ENCODE measurements at regions not wholly inside any gene's neighbourhood (a gene's known extent, or its start where the extent isn't known, plus 50 kb on each side); places are given as distances from the start of the nearest gene placed in this dataset.

DNA sequence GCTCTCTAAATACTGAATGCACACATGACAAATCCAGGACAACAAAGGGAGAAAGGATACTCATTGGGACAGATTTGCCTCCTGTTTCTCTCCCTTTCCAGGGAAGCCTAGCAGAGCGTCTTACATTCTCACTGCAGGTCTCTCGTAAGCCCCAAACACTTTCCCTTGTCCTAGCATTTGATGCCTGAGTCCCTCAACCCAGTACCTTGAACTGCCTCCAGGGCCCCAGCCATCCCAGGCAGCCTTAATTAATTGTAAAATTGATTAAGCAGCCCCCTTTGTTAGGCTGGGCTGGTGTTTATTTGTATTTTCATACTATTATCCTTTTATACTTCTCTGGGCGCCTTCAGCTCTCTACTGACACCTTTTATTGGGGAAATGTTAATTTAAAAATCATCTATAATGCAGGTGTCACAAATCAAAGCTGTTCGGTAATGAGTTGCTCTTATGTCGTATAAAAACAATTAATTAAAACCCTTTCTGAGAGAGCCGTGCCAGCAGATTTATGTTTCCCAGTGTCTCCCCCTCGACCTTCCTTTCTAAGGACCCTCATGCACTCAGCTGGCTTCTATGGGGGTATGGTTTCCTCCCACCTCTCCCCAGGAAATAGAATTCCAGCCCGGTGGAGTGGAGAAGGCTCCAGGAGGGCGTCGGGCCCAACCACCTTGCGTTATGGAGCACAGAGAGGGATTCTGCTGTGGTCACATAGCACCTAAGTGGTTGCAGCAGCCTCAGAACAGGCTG lies 243.8 kb downstream of the RPS24 start:
- ATAC-seq = no peak

DNA sequence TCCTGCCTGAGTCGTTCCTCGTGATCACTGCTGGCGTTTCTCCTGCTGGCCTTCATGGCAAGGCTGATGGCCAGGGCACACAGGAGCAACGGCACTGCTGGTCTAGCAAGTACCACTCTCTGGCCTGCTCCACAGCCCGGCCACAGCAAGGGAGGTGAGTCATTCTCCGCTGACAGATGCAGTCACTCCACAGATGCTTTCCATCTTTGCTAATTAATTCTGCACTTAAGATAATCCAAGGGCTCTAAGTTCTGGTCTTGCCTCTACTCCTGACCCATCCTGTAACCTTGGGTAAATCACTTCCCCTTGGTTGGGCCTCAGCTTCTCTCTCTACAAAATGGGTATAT lies 244.4 kb downstream of the RPS24 start:
- intact Hi-C loops (cut with DNase I) = loop anchor here (5.0 kb wide), 1 partner anchor 61 kb away; no protein-coding TSS in a partner anchor
- ATAC-seq (peak; percentile 93), DNase-seq (ENCODE audit: missing footprints) (no peak)

More for the DNA sequence above, 243.8 kb downstream of the RPS24 start:
- DNase-seq (ENCODE audit: missing footprints) = no peak
- intact Hi-C loops (cut with DNase I) = loop anchor here (5.0 kb wide), 1 partner anchor 60 kb away; no protein-coding TSS in a partner anchor

DNA sequence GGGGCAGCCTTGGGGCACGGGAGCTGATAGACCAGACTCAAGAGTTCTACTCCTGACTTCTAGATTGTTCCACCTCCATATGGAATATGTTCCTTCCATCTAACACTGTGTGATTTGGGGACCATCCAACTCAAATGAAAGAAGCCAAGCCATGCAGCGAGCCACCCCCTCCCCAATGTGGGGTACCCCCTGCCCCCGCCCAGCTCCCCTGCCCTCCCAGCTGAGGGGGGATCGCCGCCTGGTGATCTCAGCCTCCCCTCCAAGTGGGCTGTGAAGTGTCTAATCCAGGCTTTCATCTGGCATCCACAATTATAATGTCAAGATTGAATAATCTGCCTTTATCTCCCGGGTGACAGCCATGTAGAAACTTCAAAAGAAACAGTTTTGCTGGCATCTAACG lies 246.1 kb downstream of the RPS24 start:
- ATAC-seq = no peak
- intact Hi-C loops (cut with DNase I) = loop anchor here (5.0 kb wide), 1 partner anchor 62 kb away; no protein-coding TSS in a partner anchor
- no peak for DNase-seq (ENCODE audit: missing footprints)

DNA sequence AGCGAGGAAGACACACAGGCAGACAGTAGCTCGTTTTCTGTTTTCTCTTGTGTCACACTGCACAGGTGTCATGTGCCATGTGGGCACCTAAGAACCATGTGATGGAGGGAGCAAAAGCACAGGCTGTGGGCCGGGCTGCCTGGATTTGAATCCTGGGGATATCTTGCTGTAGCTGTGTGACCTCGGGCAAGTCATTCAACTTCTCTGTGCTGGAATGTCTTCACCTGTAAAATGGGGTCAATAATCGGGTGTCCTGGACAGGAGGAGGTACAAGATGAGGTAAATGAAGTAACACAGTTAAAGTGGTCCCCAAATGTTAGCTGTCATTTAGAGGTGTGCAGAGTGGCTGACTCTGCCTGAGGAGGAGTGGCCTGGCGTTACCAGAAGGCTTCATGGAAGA lies 246.9 kb downstream of the RPS24 start:
- no peak for DNase-seq (ENCODE audit: missing footprints)
- ATAC-seq = no peak
- intact Hi-C loops (cut with DNase I) = no loop called here

DNA sequence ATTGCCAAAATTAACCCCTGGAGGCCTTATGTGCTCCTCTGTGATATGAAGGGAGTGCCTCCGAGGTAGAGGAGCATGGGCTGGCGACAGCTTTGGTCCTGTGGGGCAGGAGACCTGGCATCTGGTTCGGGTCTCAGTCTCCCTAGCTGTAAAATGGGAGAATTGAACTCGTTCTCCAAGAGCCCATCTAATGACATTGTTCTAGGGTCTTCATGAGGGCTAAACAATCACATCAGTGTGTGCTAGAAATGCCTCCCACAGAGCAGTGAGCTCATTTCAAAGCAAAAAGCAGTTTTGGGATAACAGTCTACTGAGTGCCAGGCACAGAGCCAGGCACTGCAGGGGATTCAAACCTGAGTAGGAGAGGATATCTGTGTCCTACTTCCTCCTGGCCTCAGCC lies 248.0 kb downstream of the RPS24 start:
- DNase-seq (ENCODE audit: missing footprints) (no peak), ATAC-seq (no peak)
- intact Hi-C loops (cut with DNase I) = no loop called here

DNA sequence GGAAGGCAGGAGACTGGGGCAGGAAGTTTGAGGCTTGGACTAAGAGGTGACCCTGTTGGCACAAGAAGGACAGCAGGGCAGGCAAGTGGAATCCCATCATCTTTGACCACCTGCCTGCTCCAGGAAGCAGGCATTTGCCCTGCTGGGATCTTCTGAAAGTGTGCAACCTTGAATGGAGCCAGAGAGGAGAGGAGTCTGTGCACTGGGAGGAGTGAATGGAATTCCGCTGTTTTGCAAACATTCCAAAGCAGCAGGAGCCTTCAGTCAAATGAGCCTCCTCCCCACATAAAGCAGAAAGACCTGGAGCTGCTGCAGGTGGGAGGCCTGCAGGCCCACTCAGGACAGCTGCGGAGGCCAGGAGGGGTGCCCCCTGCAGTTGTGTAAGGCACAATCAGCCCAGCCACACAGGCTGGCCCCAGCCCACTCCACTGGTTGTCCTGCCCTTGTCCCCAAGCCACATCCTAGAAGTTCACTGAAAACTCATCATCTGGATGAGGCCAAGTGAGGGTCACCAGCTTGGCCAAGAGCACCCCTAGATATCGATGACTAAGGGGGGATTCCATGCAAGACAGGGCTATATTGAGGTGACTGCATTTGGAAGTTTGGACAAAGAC lies 249.5 kb downstream of the RPS24 start:
- intact Hi-C loops (cut with DNase I) = no loop called here
- DNase-seq (ENCODE audit: missing footprints) (no peak), ATAC-seq (no peak)

DNA sequence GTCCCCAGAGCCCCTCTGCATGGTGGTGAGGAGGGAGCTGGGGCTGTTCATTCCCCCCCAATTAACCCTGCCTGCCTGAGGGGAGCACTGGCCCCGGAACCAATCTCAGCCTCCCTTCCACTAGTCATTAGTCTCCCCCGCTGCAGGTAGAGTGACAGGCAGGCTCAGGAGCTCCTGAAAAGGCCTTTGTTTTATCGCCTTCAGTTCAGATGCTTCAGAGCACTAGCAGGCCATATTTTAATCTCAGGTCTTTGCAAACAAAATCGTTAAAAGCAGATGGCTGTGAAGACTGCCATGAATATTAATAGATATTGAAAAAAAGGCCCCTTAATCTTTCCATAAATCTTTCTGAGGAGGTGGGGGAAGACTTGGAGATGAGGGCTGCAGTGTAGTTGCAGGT lies 250.7 kb downstream of the RPS24 start:
- intact Hi-C loops (cut with DNase I) = no loop called here
- DNase-seq (ENCODE audit: missing footprints) = no peak
- ATAC-seq = no peak

DNA sequence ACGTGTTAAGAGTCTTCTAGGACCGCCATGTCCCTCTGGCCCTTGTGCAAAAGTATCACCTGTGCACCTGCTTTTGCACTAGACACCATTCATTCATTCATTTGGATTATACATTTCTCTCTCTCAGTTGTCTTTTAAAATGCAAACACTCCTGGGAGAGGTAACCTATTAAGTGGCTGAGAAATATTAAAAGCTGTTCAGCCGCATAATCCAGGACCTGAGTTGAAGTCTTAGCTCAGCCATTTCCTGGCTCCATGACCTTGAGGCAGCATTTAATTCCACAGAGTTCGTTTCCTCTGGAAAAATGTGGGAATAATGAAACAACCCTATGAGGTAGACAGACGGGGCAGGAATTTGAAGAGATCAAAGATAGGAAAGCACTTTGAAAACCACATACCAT lies 251.6 kb downstream of the RPS24 start:
- intact Hi-C loops (cut with DNase I) = no loop called here
- no peak for DNase-seq (ENCODE audit: missing footprints)
- ATAC-seq = no peak

DNA sequence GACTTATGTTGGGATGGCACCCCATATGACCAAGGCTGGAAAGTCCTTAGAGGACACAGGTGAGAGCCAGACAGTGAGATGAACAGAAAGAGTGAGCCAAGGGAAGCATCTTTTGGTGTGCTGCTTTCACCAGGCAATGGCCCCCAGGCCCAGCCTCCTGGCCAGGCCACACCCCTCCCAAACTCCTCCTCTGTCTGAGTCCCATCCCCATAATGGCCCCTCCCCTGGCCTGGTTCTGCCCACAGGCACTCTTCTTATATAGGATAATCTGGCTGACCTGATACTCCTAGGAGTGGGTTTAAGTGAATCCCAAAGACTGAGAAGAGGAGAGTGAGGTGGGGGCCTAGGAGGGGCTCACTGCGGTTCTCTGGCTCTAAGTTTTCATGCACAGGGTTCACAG lies 252.5 kb downstream of the RPS24 start:
- ATAC-seq = no peak
- intact Hi-C loops (cut with DNase I) = no loop called here

DNA sequence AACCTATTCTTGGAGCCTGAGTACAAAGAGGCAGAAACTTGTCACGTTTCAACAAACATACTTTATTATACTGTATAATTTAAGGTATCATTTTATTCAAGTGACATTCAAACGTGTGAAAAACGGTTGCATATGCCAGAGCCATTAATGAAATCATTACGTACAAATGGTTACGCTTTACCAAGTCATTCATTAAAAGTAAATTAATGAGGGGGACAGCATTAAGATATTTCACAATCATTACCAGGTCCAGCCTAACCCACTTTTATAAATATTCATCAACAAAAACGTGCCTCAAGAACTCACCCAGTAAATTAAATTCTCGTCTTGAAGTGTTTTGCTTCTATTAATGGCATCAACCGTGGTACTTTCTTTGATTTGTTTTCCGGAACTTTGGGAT lies 253.0 kb downstream of the RPS24 start:
- ATAC-seq (no peak), DNase-seq (ENCODE audit: missing footprints) (no peak)
- intact Hi-C loops (cut with DNase I) = no loop called here

More for the DNA sequence above, 252.5 kb downstream of the RPS24 start:
- DNase-seq (ENCODE audit: missing footprints) = no peak

DNA sequence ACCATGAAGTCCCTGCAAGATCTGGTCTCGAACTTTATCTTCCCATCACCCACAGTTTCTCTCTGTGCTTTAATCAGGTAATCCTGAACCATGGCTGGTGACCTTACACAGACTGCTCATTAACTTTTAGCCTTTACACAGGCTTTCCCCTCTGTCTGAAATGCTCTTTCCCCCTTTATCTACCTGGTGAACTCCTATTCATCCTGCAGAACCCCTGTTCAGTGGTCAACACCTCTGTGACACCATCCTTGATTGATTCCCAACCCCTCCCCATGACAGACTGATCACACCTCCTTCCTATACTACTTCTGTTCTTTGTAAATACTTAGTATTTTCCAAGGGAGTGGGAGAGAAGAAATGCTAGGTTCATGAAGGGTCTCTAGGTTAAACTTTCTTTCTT lies 254.0 kb downstream of the RPS24 start:
- intact Hi-C loops (cut with DNase I) = no loop called here
- no peak for ATAC-seq
- DNase-seq (ENCODE audit: missing footprints) = no peak

DNA sequence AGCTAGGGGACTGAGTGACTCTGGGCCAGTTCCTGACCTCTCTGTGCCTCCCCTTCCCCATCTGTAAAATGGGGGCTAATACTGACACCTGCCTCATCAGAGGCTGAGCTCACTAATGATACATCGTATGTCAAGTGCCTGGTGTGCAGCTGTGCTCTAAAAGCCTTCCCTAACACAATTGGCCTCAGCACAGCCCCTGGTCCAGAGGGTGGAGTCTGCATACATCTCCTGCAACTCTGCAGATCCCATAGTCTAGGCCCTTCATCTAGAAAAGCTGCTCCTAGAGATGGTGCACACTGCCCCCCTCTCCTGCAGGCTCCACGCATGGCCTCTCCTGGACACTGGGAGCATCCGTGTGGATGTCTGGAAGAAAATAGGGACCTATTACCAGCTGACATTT lies 255.0 kb downstream of the RPS24 start:
- ATAC-seq (no peak), DNase-seq (ENCODE audit: missing footprints) (no peak)
- intact Hi-C loops (cut with DNase I) = no loop called here

DNA sequence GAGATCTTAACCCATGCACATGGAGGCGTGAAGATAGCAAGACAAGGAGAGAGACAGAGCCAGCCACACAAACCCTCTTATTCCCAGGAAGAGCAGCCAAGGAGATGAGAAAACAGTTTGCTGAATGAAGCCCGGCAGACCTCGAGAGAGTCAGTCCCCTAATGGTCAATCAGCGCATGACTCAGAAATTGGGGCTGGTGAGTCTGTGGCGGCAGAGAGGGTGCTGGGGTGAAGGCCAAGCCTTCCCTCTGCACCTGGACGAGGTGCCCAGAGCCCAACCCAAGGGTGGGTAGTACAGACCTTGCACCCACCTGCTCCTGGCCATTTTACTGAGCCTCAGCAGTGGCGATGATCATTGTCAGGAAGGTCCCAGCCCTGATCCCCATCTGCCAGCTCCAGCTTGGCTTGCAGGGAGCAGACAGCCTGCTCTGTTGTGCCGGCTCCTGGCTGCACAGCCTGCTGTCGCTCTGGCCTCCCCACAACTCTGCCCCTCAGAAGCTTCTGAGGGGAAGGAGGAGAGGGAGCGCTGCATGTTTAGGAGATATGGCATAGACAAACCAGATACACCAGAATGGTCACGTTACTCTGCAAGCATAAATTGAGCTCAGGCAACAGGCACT lies 256.6 kb downstream of the RPS24 start:
- ATAC-seq = no peak
- DNase-seq (ENCODE audit: missing footprints) = no peak
- intact Hi-C loops (cut with DNase I) = no loop called here

DNA sequence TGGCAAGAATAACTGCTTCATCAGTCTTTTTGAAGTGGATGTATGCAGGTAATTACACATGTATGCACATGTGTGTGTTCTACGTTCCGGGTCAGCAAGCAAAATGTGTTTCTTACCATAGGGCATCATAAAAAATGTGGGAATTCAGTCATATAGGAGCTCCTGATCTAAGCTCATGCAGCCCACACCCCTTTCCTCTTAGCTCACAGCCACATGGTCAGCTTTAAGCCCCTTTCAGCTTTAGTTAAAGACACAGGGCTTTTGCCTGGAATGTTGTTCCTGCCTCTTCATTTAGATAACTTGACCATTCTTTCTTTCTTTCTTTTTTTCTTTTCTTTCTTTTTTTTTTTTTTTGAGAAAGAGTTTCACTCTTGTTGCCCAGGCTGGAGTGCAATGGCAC lies 258.1 kb downstream of the RPS24 start:
- intact Hi-C loops (cut with DNase I) = no loop called here
- ATAC-seq (no peak), DNase-seq (ENCODE audit: missing footprints) (no peak)

DNA sequence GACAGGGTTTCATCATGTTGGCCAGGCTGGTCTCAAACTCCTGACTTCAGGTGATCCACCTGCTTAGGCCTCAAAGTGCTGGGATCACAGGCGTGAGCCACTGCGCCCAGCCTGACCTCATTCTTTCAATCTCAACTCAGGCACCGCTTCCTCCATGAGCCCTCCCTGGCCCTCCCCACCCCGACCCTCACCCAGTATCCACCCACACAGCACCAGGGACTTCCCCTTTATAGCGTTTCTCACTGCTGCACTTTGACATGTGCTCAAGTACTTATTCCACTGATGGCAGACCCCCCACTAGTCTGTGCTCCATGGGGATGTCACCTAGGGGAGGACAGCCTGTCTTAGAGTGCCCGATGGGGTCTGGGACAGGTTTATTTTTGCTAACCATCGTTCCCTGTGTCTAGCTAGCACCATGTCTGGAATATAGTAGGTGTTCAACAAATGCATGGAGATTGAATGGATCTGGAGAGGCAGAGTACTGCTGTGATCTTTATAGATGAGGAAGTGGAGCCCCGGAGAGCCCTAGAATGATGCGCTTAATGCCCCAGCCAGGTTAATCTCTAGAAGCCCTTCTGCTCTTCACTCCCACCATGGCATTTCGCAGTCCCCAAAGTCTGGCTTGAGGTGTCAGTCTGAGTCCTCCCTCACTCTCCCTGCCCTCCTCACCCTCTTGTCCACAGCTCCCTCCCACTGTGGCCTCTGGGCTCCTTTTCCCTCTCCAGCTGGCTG lies 258.8 kb downstream of the RPS24 start:
- DNase-seq (ENCODE audit: missing footprints) (no peak), ATAC-seq (no peak)
- intact Hi-C loops (cut with DNase I) = no loop called here

DNA sequence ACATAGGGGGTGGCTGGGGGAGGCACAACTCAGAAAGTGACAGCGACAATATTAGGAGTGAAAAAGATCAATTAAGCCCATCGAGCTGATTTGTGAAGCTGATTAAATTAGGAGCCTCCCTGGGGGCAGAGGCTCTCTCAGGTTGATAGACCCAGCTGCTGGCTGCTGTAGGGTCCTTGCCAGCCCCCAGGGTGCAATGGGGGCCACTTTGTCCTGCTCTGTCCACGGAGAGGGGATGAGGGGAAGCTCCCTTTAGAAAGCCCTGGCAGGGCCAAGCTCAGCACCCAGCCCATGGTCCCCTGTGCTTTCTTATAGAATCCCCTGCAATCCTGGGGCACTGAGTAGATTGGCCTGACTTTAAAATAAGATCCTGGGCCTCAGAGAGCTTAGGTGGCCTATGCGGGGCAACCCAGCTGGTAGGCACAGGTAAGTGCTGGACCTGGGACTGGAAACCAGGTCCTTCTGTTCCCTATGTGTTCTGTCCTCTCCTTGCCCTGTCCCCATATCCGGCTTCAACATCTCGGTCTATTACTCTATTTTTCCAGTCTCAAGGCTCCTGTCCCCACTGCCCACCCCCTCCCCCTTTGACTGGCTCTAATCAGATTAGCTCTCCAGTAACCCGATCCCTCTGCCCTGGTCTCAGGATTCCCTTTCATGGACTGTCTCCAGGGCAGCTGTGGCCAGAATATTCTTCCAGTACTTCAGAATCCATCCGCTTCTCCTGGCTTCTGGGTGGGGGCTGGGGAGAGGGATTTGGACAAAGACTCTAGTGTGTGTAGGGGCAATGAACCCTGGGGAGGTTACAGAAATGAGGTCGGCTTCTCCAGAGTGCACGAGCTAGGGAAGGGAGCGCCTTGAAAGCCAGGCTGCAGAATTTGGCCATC lies 259.6 kb downstream of the RPS24 start:
- no peak for ATAC-seq
- intact Hi-C loops (cut with DNase I) = no loop called here
- DNase-seq (ENCODE audit: missing footprints) = no peak

DNA sequence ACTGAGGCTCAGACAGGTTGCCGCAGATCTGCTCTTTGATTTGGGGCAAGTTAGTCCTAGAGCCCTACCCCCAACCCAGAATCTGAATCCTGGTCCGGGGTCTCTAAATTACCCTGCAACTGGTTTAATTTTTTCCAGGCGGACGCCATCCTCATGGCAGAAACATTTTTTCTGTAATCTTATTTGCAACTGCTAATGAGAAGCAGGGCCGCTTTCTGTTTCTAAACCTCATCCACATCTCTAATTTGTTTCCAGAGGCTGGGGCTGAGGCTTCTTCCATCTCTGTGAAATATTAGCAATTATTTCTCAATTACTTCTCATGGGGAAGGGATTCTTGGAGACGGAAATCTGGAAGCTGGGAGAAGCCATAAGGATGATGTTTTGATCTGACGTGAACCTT lies 261.6 kb downstream of the RPS24 start:
- ATAC-seq (no peak), DNase-seq (ENCODE audit: missing footprints) (no peak)
- intact Hi-C loops (cut with DNase I) = no loop called here

DNA sequence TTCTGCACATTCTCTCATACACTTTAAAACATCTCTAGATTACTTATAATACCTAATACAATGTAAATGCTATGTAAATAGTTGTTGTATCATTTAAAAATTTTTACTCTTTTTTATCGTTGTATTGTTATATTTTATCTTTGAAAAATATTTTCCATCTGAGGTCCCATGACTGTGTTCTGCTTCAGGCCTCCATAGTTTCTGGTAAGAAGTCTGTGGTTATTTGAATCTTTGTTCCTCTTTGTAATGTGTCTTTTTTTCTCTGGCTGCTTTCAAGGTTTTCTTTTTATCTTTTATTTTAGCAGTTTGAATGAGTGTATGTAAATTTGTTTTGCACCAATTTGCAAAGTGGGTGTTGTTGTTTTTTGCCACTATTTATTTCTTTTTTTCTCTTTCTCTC lies 263.1 kb downstream of the RPS24 start:
- ATAC-seq (no peak), DNase-seq (ENCODE audit: missing footprints) (no peak)
- intact Hi-C loops (cut with DNase I) = no loop called here

DNA sequence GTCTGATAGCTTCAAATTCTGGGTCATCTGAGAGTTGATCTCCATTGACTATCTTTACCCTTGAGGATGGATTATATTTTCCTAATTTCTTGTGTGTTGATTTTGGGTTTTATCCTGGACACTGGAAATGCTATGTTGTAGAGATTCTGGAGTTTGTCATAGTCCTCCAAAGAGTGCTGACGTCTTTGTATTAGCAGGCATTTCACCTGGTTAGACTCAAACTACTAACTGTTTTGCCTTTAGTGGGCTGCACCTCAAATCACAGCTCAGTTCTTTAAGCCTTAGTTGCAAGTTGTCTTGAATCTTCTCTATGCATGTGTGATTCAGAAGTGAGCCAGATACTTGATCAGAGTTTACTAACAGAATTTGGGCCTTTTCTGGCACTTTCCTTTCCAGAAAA lies 264.3 kb downstream of the RPS24 start:
- intact Hi-C loops (cut with DNase I) = no loop called here
- ATAC-seq (no peak), DNase-seq (ENCODE audit: missing footprints) (no peak)

All from Right ventricle myocardium inferior (tissue), 1 donor.